SK-N-SH treated with all-trans-retinoic acid at 6 μM for 48 hours (cell line): ENCODE measurements at regions not wholly inside any gene's neighbourhood (a gene's known extent, or its start where the extent isn't known, plus 50 kb on each side); places are given as distances from the start of the nearest gene placed in this dataset.

Experiments
- ATAC-seq: fragments of 200-7000 bp; cut with Tn5 transposase; 3 replicates; pipeline ENCODE4 v1.9.1; 2020; ENCODE audit warnings: mild to moderate bottlenecking, moderate library complexity
- ARNTL ChIP-seq: fragments of 450-650 bp; formaldehyde crosslinking; IDR thresholded peaks from 2 replicates; pipeline ENCODE4 v1.5.0; 2020; ENCODE audit warnings: low read depth, mild to moderate bottlenecking, moderate library complexity, borderline replicate concordance
- BACH2 ChIP-seq: fragments of 250-450 bp; sonication (Bioruptor Pico); IDR thresholded peaks from 2 replicates; pipeline ENCODE4 v1.9.0; 2021; ENCODE audit warnings: mild to moderate bottlenecking, borderline replicate concordance
- CREB5 ChIP-seq: fragments of 250-450 bp; sonication (Bioruptor Pico); IDR thresholded peaks from 2 replicates; pipeline ENCODE4 v1.5.1; 2020; ENCODE audit warnings: low read depth, mild to moderate bottlenecking, moderate library complexity
- CSRNP3 ChIP-seq: fragments of 250-450 bp; sonication (Bioruptor Pico); IDR thresholded peaks from 2 replicates; pipeline ENCODE4 v1.5.1; 2021; ENCODE audit warnings: mild to moderate bottlenecking, moderate library complexity
- ESRRG ChIP-seq: fragments of 250-450 bp; sonication (Bioruptor Pico); IDR thresholded peaks from 2 replicates; pipeline ENCODE4 v1.6.1; 2021; ENCODE audit warnings: mild to moderate bottlenecking
- GLIS3 ChIP-seq: fragments of 250-450 bp; sonication (Bioruptor Pico); IDR thresholded peaks from 2 replicates; pipeline ENCODE4 v1.5.0; 2020; ENCODE audit warnings: mild to moderate bottlenecking, moderate library complexity
- ISL1 ChIP-seq: fragments of 250-450 bp; sonication (Bioruptor Pico); IDR thresholded peaks from 2 replicates; pipeline ENCODE4 v2.1.2; 2022; ENCODE audit warnings: mild to moderate bottlenecking, moderate library complexity
- OSR1 ChIP-seq: fragments of 250-450 bp; sonication (Bioruptor Pico); IDR thresholded peaks from 2 replicates; pipeline ENCODE4 v1.8.0; 2022; ENCODE audit warnings: moderate library complexity, mild to moderate bottlenecking, inconsistent platforms
- PATZ1 ChIP-seq: fragments of 250-450 bp; sonication (Bioruptor Pico); IDR thresholded peaks from 2 replicates; pipeline ENCODE4 v1.8.0; 2020; ENCODE audit warnings: mild to moderate bottlenecking, moderate library complexity, borderline replicate concordance
- POU6F1 ChIP-seq: fragments of 250-450 bp; sonication (Bioruptor Pico); IDR thresholded peaks from 2 replicates; pipeline ENCODE4 v1.8.0; 2021; ENCODE audit warnings: low read depth, mild to moderate bottlenecking, moderate library complexity, borderline replicate concordance
- PPARA ChIP-seq: fragments of 250-450 bp; sonication (Bioruptor Pico); IDR thresholded peaks from 2 replicates; pipeline ENCODE4 v1.5.0; 2020; ENCODE audit warnings: mild to moderate bottlenecking, borderline replicate concordance
- RARB ChIP-seq: fragments of 250-450 bp; sonication (Bioruptor Pico); IDR thresholded peaks from 2 replicates; pipeline ENCODE4 v1.8.0; 2021; ENCODE audit warnings: mild to moderate bottlenecking, moderate library complexity
- TCF4 ChIP-seq: fragments of 250-450 bp; sonication (Bioruptor Pico); IDR thresholded peaks from 2 replicates; pipeline ENCODE4 v1.8.0; 2021; ENCODE audit warnings: mild to moderate bottlenecking, moderate library complexity, borderline replicate concordance
- TOX ChIP-seq: fragments of 250-450 bp; sonication (Bioruptor Pico); IDR thresholded peaks from 2 replicates; pipeline ENCODE4 v1.8.0; 2021; ENCODE audit warnings: mild to moderate bottlenecking, moderate library complexity, borderline replicate concordance
- TSHZ2 ChIP-seq: fragments of 250-450 bp; sonication (Bioruptor Pico); IDR thresholded peaks from 2 replicates; pipeline ENCODE4 v1.5.0; 2020; ENCODE audit warnings: mild to moderate bottlenecking, moderate library complexity
- ZC3H10 ChIP-seq: fragments of 250-450 bp; sonication (Bioruptor Pico); IDR thresholded peaks from 2 replicates; pipeline ENCODE4 v1.5.1; 2021; ENCODE audit warnings: mild to moderate bottlenecking, moderate library complexity
- ZFP3 ChIP-seq: fragments of 250-450 bp; sonication (Bioruptor Pico); IDR thresholded peaks from 2 replicates; pipeline ENCODE4 v1.5.0; 2020; ENCODE audit warnings: mild to moderate bottlenecking, moderate library complexity
- ZFP30 ChIP-seq: fragments of 450-650 bp; formaldehyde crosslinking; IDR thresholded peaks from 2 replicates; pipeline ENCODE4 v1.5.0; 2022; ENCODE audit warnings: mild to moderate bottlenecking, moderate library complexity
- ZNF565 ChIP-seq: fragments of 450-650 bp; formaldehyde crosslinking; conservative IDR thresholded peaks from 2 replicates; pipeline ENCODE4 v1.5.0; 2020; ENCODE audit warnings: low read depth, mild to moderate bottlenecking, moderate library complexity
- ZNF70 ChIP-seq: fragments of 450-650 bp; formaldehyde crosslinking; IDR thresholded peaks from 2 replicates; pipeline ENCODE4 v1.5.0; 2020; ENCODE audit warnings: mild to moderate bottlenecking, moderate library complexity
- ZNF8 ChIP-seq: fragments of 450-650 bp; formaldehyde crosslinking; IDR thresholded peaks from 2 replicates; pipeline ENCODE4 v1.5.0; 2020; ENCODE audit warnings: mild to moderate bottlenecking, moderate library complexity

- TF ChIP-seq POU6F1 (CRISPR knock-in tag) (no peak), ZC3H10 (CRISPR knock-in tag) (no peak), BACH2 (no peak), TOX (CRISPR knock-in tag) (no peak), ZNF70 (no peak), ZNF565 (CRISPR knock-in tag) (no peak)
Measured at GRCh38 chr21:36575306-36575705, 95.4 kb upstream of the CLDN14 start (continued).

DNA sequence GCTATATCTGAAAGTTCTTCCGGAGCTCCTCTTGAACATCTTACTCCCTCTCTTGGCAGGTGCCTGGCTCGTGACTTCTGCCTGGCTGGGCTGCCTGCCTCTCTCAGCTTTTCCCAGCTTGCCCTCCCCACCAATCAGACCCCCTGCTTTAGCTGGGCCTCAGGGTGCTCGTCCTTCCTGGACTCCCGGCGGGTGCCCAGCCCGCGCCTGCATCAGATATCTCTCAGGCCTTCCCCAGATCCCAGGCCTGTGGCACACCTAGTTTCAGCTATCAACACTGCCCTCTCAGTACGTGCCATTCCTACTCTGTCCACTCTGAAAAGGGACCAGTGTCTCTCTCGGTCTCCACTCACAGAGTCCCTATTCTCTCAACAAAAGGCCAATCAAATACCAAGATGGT, 96.5 kb upstream of the CLDN14 start:
- ATAC-seq = no peak
- TF ChIP-seq GLIS3 (CRISPR knock-in tag) (no peak), ZFP30 (no peak), ZNF565 (CRISPR knock-in tag) (no peak), ESRRG (no peak)

DNA sequence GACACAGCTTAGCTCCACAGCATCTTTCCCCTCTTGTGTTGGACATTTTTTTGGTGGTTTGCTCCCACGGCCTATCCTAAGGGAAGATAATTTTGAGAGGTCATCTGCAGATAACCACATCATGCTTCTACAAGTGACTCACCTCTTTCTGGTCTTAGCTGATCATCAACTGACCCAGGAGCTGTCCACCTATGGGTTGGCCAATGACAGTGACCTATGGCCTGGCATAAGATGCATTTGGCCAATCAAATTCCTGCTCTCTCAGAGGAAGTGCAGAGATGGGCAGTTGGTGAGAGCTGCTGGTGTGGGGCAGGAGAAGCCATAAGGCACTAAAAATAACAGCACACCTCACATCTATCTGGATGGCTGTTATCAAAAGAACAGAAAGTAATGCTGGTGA, 100.0 kb upstream of the CLDN14 start:
- TF ChIP-seq TCF4 (no peak), ARNTL (CRISPR knock-in tag) (no peak), TSHZ2 (CRISPR knock-in tag) (no peak), ZNF565 (CRISPR knock-in tag) (no peak), POU6F1 (CRISPR knock-in tag) (no peak), PPARA (CRISPR knock-in tag) (no peak), CSRNP3 (no peak), CREB5 (no peak), ZNF8 (CRISPR knock-in tag) (no peak), ZFP3 (CRISPR knock-in tag) (no peak), PATZ1 (no peak)
- TF ChIP-seq, all 23 proteins: peak for 0
- no peak for ATAC-seq

GRCh38 chr21:36582271-36582670, 102.3 kb upstream of the CLDN14 start:
- ATAC-seq = no peak
- no peak for TF ChIP-seq CREB5
- TF ChIP-seq TOX (CRISPR knock-in tag) = no peak
- no peak for TF ChIP-seq OSR1 (CRISPR knock-in tag)
- no peak for TF ChIP-seq TCF4
- TF ChIP-seq ISL1 = no peak
- TF ChIP-seq CSRNP3 = no peak
- no peak for TF ChIP-seq ZNF70
- TF ChIP-seq RARB = no peak
